Stimulated activated CD8-positive, alpha-beta memory T cell treated with anti-CD3 and anti-CD28 coated beads, Interleukin-2, amount 100 ng/mL, for 48 hours (primary cell): ENCODE measurements at regions not wholly inside any gene's neighbourhood (a gene's known extent, or its start where the extent isn't known, plus 50 kb on each side); places are given as distances from the start of the nearest gene placed in this dataset.
"Not testable (repeated sequence)": the region's sequence is repeated elsewhere in the genome, so short reads cannot be mapped to it uniquely, and the experiment has no call there.

Experiments used
- DNase-seq, 2 donors: peaks; one replicate each; pipeline ENCODE4 v3.0.0-alpha.2; 2020; ENCODE audit warnings: low read depth in 2 of 2

GRCh38 chr2:41283079-41283775 is 764.6 kb upstream of the PKDCC start:
- DNase-seq, result no peak

DNA sequence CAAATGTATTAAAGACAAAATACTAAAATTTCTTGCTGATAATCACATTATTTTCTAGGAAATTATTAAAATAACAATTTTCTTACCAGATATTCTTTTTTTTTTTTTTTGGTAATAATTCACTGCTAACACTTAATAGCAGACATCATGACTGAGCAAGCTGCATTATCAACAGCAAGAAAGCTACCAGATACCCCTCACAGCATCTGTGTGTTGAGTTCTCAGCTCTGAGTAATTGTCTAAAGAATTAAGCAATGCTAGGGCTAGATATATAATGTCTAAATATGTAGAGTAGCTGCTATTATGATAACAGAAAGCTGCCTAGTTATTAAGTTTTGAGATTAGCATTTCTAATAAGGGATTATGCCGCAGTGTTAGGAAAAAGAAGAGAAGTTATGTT is 754.3 kb upstream of the PKDCC start:
- no peak for DNase-seq

- DNase-seq, result no peak
These were observed 753.5 kb upstream of the PKDCC start for GRCh38 chr2:41294331-41294730.

- no peak for DNase-seq
These were observed 734.7 kb upstream of the PKDCC start for GRCh38 chr2:41313082-41313481.

DNA sequence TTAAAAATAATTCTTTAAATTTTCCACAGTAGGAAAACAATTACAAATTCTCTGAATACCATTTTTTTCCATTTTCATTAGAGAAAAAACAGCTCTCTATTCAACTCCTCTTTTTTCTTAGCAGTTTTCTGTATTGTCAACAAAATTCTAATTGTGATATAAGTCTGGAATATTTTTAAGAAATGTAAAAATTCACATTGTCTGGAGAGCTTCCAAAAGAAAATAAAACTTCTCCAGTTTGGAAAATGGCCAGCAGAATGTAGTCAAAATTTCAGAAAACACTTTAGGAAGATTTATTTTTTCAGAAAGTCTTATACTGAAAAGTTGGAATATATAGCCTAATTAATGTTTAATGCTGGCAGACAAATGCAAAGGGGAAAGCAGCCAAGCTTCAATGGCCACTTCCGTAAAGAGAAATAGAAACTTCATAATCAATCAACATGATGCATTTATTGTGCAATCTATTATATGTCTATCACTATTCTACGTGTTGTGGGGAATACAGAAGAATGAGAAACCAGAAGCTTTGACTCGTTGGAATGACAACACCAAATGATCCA is 733.2 kb upstream of the PKDCC start:
- DNase-seq, result no peak

GRCh38 chr2:41319437-41319836 is 728.4 kb upstream of the PKDCC start:
- DNase-seq, result no peak

DNA sequence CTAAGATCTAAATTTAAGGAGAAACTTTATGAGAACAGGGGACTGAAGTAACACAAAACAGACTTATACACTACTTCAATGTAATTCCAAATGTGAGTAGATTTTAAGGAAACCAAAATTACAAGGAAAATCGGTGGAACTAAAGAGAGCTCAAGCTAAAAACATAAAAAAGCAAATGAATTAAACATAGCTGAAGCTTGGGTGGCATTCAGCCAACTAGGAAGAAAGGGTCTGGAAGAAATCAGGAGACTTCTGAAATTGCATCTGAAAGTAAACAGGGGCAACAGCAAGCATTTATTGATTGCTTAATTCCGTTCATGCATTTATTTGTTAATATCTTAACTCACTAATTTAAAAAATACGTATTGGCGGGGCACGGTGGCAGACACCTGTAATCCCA is 727.3 kb upstream of the PKDCC start:
- DNase-seq, result no peak

DNA sequence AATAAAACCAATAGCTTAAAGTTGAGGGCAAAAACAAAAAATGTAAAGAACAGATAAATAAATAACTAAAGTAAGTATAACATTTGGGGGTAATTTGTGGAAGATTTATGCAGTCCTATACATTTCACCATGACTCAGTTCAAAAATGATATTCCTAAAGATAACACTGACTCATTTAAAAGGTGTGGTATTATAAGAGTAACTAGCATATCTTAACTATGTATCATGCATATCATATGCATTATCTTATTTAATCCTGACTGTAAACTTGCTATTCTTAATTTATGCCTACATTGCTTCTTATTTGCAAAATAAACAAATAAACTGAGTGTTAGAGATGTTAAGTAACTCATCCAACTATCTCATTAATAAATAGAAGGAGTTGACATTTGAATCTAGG is 726.5 kb upstream of the PKDCC start:
- no peak for DNase-seq

- no peak for DNase-seq
These were observed 721.0 kb upstream of the PKDCC start for GRCh38 chr2:41326851-41327250.

- no peak for DNase-seq
These were observed 718.8 kb upstream of the PKDCC start for GRCh38 chr2:41329040-41329439.

DNA sequence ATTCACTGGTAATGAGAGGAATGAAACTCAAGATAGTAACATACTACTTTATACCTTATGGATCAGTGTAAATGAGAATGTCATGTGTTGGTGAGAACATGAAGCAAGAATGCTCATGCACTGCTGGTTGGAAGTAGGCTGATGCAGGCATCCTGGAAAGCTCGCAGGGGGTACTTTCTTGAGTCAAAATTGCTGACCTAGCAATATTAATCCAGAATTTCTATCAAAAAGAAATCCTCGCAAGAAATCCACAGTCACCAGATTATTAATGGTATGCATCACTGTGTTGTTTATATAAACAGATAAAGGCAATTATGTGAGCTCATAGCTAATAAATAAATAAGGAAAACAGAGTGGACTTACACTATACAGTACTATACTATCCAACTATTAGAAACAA is 713.7 kb upstream of the PKDCC start:
- no peak for DNase-seq

- DNase-seq, result not testable (repeated sequence)
These were observed 712.2 kb upstream of the PKDCC start for GRCh38 chr2:41335573-41335972.

DNA sequence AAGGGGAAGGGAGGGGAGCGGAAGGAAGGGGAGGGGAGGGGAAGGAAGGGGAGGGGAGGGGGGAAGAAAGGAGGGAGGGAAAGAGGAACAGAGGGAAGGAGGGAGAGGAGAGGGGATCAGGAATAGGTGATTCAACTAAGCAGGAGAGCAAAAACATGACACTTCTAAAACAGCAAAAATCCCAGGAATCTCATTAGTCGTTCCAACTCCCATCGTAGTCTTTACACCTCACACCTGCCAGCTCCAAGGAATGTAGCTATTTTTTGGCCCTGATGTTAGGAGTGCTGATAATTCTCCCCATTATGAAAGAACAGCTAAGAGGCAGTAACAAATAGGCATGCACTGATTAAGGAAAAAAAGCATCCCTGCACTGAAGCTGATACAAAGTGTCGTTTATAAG is 709.9 kb upstream of the PKDCC start:
- DNase-seq, result no peak

- DNase-seq, result no peak
These were observed 703.3 kb upstream of the PKDCC start for GRCh38 chr2:41344529-41344928.

GRCh38 chr2:41353060-41353459 is 694.8 kb upstream of the PKDCC start:
- no peak for DNase-seq

GRCh38 chr2:41355794-41356193 is 692.0 kb upstream of the PKDCC start:
- DNase-seq, result no peak

DNA sequence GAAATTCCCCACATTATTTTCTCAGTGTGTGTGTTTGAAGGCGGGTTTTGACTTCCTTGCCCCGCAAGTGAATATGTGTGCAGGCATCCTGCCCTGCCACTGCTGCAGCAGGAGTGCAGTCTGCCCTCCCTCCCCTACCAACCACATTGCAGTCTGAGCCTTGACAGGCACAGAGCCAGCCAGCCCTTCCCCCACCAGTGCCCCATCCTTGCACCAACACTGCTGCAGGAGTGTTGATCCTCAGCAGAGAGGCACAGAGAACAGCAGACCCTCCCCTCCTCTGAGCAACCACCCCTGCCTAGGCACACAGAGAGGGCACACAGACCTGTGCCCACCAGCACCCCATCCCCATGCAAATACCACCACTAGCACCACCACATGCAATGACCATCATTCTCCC is 683.0 kb upstream of the PKDCC start:
- DNase-seq, result no peak

DNA sequence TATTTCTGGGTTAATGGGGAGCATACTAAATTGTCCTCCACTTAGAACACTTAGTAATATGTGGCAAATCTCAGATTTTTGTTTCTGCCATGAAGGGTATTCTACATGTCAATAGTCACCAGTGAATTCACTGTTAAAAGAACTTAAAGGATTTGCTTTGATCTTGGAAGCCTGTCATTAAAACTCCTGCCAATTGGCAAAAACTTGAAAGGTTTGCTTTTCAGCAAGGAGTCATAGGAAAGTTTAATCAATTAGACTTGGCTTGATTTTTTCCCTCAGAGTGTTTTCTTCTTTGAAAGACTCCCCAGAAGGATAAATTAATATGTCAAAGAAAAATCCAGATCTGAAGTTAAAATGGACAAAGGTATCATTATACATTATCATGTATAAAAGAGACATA is 671.9 kb upstream of the PKDCC start:
- no peak for DNase-seq

- DNase-seq, result no peak
These were observed 670.0 kb upstream of the PKDCC start for GRCh38 chr2:41377837-41378236.

DNA sequence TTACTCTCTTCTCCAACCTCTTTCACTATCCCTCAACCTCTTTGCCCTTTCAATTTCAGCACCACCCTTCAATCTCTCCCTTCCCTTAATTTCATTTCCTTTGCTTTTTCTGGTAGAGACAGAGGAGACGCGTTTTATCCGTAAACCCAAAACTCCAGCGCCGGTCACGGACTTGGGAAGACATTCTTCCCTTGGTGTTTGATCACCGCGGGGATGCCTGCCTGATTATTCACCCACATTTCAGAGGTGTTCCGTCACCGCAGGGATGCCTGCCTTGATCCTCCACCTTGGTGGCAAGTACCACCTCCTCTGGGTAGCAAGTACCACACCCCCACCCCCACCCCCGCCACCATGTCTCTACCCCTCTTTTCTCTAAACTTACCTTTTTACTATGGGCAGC is 669.4 kb upstream of the PKDCC start:
- DNase-seq, result no peak

DNA sequence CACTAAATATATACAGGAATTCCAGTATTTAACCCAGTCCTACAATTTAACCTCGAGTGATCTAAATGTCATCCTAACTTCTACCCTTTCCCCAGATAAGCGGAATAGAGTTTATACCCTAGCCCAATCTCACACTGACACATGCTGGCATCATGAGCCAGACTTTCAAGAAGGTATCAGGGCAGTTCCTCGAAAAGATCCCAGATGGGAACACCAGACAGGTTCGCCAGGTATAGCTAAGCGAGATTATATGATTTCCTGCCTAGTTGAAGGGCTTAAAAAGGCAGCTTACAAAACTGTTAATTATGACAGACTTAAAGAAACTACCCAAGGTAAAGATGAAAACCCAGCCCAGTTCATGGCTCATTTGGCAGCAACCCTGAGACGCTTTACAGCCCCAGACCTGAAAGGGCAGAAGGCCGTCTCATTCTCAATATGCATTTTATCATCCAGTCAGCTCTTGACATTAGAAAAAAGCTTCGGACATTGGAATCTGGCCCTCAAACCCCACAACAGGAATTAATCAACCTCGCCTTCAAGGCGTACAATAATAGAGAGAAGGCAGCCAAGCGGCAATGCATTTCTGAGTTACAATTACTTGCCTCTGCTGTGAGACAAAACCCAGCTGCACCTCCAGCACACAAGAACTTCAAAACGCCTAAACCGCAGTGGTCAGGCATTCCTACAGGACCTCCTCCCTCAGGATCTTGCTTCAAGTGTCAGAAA is 668.2 kb upstream of the PKDCC start:
- no peak for DNase-seq

DNA sequence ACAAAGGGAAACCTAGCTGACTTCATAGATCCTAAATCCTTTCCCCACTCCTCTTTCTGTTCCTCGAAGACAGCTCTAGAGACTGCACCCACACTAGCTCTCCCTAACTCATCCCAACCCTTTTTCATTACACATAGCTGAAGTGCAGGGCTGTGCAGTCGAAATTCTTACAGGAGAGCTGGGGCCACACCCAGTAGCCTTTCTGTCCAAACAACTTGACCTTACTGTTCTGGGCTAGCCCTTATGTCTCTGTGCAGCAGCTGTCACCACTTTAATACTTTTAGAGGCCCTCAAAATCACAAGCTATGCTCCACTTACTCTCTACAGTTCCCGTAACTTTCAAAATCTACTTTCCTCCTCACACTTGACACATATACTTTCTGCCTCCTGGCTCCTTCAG is 666.1 kb upstream of the PKDCC start:
- DNase-seq, result no peak

DNA sequence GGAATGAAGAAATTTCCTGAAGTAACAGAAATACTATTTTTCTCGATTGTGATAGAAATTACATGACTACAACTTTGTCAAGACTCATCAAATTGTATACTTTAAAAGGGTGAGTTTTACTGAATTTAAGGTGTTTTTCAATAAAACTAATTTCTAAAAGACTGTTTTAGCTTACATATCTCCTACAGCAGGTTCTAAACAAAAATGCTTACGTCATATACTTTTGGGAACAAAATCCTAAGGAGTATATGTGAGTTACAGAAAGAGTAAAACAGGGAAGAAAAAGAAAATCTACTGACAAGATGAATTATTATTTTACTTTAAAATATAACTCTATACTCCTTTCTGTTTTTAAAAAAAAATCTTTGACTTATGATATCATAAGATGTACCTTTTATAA is 660.3 kb upstream of the PKDCC start:
- no peak for DNase-seq
